ENCODE measurements at regions not wholly inside any gene's neighbourhood (a gene's known extent, or its start where the extent isn't known, plus 50 kb on each side); places are given as distances from the start of the nearest gene placed in this dataset.

DNA sequence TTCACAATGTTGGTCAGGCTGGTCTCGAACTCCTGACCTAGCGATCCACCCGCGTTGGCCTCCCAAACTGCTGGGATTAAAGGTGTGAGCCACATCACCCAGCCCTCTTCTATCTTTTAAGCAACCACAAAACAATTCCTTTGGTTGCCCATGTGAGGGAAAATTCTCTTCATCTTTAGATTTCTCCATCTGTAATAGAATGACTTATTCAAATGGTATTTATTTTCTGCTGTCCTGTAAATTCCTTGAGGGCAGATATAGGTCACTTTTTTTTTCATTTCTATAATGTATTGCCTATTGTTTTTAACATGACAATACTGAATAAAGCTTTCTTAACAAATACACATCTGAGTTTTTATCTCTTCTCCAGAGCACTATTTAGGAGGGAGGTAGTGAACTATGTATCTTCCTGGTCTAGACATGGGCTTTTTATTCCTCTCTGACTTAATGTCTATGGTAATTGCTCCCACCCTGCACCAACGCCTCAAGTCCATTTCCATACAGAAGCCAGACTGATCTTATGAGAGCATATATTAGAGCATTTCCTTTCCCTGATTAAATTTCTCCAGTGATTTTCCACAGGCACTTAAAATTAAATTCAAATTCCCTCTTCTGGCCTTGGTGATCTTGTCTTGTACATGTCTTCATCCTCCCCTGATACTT is 595.6 kb downstream of the CAAP1 start:
- DNase-seq, result no peak

DNA sequence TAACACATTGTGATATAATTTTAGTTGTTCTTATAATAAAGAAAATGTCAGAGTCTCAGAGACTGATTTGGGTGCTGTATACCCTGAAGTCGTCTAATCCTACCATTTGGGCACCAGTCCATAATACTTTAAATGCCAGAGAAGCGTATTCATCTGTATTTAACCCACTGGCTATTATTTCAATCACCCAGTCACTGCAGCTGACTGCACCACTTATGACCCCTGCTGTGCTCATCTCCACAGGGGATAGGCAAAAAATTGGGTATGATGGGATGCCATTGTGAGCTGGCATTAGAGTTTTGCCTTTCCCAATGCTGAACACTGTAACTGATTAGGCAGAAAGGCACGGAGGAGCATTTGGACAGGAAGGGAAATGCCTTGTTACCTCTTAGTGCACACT is 599.7 kb downstream of the CAAP1 start:
- DNase-seq, result no peak

GRCh38 chr9:26271495-26272122 is 593.4 kb upstream of the TUSC1 start:
- no peak for DNase-seq

DNA sequence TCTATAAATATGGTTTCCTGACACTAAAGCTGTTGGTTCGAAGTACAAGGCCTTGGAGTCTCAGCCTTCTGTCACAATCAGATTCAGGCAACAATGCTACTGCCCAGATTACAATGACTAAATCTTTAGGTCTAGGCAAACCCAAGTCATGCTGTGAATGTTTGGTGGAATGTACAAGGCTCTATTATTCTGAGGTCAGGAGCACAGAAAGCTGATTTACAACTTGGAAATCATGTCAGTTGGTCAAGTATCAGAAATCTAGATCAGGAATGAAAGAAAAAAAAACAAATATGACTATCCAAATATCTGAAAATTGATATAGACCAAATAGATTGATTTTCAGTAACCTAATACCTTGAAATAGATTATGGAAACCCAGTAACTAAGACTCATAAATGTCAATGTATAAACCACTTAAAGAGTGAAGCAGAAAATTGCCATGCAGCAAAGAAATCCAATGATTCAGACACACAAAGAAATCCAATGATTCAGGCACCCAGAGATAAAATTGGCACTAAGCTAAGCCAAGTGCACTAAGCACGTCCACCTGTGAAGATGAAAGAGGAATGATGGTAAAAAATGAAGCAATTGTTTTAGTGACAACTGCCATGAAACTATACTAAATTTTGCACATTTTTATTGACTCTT is 588.0 kb upstream of the TUSC1 start:
- DNase-seq, result no peak

- DNase-seq, result no peak
Observed at GRCh38 chr9:26264709-26265601, 586.7 kb upstream of the TUSC1 start.

DNA sequence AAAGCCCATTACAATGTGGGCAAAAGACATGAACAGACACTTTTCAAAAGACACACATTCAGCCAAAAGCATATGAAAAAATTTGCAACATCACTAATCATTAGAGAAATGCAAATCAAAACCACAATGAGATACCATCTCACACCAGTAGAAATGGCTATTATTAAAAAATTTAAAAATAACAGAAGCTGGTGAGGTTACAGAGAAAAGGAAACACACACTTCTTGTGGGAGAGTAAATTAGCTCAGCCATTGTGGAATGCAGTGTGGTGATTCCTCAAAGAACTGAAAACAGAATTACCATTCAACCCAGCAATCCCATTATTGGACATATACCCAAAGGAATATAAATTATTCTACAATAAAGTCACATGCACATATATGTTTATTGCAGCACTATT is 585.2 kb upstream of the TUSC1 start:
- no peak for DNase-seq

DNA sequence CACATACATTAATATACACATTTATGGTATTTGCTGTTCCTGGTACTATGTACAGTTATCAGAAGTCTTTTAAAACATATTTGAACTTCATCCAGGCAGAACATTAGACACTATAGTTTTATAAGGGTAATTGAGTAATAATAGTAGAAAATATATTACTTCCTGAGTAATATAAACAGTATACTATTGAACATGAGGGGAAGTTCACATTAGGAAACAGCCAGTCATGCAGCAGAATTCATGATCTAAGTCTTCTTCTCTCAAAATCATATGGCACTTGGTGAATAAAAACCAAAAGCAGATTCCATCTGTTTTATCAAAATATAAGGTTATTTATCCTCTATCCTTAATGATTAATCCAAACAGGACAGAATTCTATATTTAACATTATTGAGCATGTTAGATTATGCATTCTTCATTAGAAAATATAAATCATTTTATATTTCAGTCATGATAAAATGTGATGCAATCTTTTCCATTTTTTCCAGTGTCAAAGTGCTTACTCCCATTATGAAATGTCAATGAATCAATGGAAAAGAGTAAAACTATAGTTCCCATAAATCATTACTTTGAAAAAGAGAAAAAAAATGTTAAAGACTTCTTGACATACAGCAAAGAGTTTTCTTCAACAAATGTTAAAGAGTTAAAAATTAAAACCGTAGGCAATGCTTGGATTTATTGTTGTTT is 584.3 kb upstream of the TUSC1 start:
- DNase-seq, result no peak

DNA sequence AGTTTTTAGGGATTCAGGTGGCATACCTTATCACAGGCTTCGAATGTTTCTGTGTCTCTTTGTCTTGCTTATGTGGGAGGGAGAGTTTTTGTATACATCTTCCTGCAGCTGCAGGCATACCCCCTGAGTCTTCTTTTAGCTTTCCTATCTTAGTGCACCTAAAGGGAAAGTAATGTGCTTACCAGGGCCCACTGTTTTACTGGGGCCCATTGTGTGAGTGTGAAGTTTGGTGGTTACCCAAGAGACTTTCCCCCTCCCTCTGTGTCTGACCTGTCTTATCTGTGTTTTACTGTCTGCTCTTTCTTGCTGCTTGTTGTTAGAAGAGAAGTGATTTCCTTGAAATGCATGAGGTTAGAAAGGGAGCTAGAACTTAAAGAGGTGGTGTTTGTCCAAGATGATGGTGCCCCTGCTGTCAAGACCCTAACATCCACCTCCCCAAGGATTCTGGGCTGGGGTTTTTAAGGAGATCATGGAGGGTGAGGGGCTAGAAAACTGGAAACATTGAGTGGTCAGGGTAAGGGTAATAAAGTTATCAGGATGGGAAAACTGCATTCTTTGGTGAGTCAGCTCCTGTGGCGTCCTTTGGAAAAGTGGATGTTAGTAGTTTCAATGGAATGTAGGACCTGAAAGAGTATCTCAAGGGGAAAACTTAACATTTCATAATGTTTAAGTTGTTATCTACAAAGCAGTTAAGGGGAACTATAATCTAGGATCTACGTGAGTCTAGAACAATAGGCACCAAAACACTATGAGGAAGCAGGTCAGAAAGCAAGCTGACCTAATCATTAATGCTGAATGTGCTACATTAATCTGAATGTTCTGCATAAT is 583.5 kb upstream of the TUSC1 start:
- DNase-seq, result no peak

DNA sequence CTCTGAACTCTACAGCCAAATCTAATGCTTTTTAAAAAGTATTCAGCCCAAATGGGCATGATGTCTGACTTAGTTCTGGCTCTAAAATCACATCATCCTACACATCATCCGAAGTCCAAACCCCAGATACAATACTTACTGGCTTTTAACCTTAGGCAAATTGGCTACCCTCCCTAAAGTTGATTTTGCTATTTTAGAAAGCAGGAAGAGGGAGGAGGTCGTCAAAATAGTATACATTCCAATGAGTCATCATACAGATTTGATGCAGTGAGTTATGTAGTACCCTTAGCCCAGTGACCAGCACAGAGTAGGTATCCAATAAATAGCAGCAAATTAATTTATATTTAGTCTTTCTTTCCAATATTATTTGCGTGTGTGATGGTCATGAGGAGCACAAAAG is 582.0 kb upstream of the TUSC1 start:
- DNase-seq, result no peak

- DNase-seq, result no peak
Observed at GRCh38 chr9:26247861-26248260, 569.6 kb upstream of the TUSC1 start.

GRCh38 chr9:26244661-26245451 is 566.6 kb upstream of the TUSC1 start:
- DNase-seq, result no peak

GRCh38 chr9:26243726-26244125 is 565.5 kb upstream of the TUSC1 start:
- no peak for DNase-seq

DNA sequence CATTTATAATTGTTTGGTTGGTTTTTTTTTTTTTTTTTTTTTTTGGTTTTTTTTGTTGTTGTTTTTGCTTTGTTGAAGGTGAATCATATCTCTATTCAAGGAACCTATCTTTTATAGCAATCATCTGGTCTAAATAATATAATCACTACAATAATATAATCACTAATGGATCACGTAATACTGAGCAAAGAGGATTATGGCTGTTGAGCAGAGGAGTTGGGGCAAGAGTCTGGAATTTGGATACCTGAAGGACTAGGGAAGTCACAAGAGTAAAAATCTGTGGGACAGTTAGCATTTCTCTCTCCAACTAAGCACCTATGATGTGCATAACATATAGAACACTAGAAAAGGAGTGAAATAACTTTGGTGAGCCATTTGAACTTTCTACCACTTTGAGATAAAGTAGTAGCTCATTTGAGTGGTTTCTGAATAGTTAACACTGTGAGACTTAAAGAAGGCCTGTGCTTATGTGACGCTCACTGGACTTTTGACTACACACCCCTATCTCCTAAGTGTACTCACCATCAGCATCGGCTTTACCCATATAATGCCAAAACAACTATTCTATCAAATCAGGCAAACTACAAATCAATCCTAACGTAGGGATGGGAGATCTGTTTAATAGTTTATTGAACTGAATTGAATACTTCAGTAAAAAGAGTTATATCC is 564.9 kb upstream of the TUSC1 start:
- no peak for DNase-seq

DNA sequence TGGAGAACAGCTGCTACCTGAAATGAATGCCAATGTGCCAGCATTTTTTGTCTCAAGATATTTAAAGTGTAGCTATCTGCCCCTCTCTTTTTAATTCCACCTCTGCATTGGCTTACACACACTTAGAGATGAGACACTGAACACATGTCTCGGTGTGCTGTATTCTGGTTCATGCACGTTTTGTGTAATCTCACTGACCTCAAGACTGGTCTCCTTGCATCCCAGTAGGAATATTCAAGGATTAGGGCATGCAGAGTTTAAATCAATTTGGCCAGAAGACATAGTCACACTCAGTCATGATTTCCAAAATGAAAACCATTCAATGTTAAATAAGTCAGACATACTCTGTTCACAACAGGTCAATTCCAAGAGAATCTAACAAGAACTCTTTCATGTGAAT is 561.8 kb upstream of the TUSC1 start:
- no peak for DNase-seq

- no peak for DNase-seq
Observed at GRCh38 chr9:26237256-26237655, 559.0 kb upstream of the TUSC1 start.

- no peak for DNase-seq
Observed at GRCh38 chr9:26234865-26235264, 556.6 kb upstream of the TUSC1 start.

DNA sequence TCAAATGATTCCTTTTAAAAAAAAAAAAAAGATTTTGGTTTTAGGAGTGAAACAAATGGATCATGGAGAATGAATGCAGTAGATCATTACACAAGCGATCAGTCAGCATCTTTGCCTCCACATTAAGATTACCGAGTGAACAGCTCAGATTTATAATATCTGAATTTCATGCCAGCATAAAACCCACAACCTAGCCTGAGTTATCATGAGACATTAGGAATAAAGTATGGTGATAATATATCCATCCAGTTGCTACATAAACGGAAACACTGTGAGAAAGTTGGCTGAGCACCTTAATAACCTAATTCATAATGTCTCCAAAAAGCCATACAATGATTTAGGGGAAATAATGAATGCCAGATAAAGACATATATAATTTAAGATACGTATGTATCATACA is 553.1 kb upstream of the TUSC1 start:
- DNase-seq, result no peak

- no peak for DNase-seq
Observed at GRCh38 chr9:26229324-26230054, 551.2 kb upstream of the TUSC1 start.

GRCh38 chr9:26228273-26228672 is 550.0 kb upstream of the TUSC1 start:
- no peak for DNase-seq

GRCh38 chr9:26221290-26221689 is 543.0 kb upstream of the TUSC1 start:
- no peak for DNase-seq
